ENCODE measurements at regions not wholly inside any gene's neighbourhood (a gene's known extent, or its start where the extent isn't known, plus 50 kb on each side); places are given as distances from the start of the nearest gene placed in this dataset.

DNA sequence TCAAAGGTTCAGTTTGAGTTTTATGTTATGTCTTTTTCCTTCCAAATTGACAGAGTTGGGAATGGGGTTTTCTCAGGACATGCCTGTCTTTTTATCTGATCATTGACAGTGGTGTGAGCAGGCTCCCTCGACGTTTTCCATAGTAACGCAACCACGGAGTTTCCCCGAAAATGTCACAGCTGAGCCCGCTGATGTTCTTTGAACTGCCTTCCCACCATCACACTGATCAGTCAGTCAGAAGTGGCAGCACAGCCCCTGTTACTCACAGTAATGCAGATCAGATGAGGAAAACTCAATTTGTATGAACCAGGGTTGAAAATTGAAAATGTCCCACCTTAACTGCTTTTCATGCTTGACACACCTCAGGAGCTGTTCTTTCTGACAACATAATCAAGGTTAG is 210.4 kb downstream of the NECTIN3 start:
- Histone ChIP-seq H3K79me2 (ENCODE audit: insufficient read depth, low read length) (no peaks in the 10 kb centered on the region), H3K9me3 (ENCODE audit: control insufficient read depth, low read depth, low read length) (no peaks in the 10 kb centered on the region), H3K4me1 (ENCODE audit: insufficient read depth, low read length) (no peaks in the 10 kb centered on the region), H3T11ph (ENCODE audit: low read length) (no peak overlapping the region), H3K23me2 (ENCODE audit: insufficient read length, low read depth, low read length, poor library complexity, severe bottlenecking) (no peaks in the 10 kb centered on the region), H3K27ac (ENCODE audit: insufficient read length, low read depth, low read length) (no peak overlapping the region), H4K20me1 (ENCODE audit: control insufficient read depth, insufficient read depth, insufficient read length) (no peaks in the 10 kb centered on the region), H3K27me3 (ENCODE audit: insufficient read depth, low read length) (no peaks in the 10 kb centered on the region), H3K18ac (ENCODE audit: insufficient read length, low read depth, low read length) (no peak overlapping the region), H3K56ac (ENCODE audit: insufficient read length, low read depth, low read length) (no peak overlapping the region), H2BK20ac (ENCODE audit: low read depth, low read length, poor library complexity, severe bottlenecking) (no peak overlapping the region), H3K79me1 (ENCODE audit: insufficient read depth, low read depth, low read length, poor library complexity, severe bottlenecking) (no peaks in the 10 kb centered on the region), H2AFZ (ENCODE audit: low read length) (no peak overlapping the region), H3K9ac (ENCODE audit: extremely low read depth, insufficient read length, low read length) (no peak overlapping the region), H4K8ac (replicated peaks; ENCODE audit: insufficient read length, low read depth, low read length) (no peak overlapping the region), H3K14ac (ENCODE audit: insufficient read depth, low read length) (no peak overlapping the region), H2BK5ac (ENCODE audit: insufficient read length, low read length) (no peak overlapping the region), H2BK15ac (ENCODE audit: low read depth, low read length) (no peak overlapping the region), H2BK12ac (ENCODE audit: insufficient read length, low read depth, low read length) (no peak overlapping the region), H3K4me2 (ENCODE audit: insufficient read depth, insufficient read length, low read length) (no peak overlapping the region), H4K5ac (ENCODE audit: insufficient read length, low read depth, low read length) (no peak overlapping the region), H3K4ac (ENCODE audit: low read depth, low read length) (no peak overlapping the region), H4K91ac (ENCODE audit: insufficient read length, low read depth, low read length) (no peak overlapping the region), H2BK120ac (ENCODE audit: low read depth, low read length, poor library complexity, severe bottlenecking) (no peak overlapping the region), H2AK5ac (ENCODE audit: insufficient read length, low read length) (no peak overlapping the region), H3K23ac (ENCODE audit: insufficient read length, low read depth, low read length) (no peak overlapping the region)
- no peak for DNase-seq
- TF ChIP-seq CTCF (conservative IDR thresholded peaks at IDR 0.05) = no peak
- H3K36me3 Mint-ChIP-seq (ENCODE audit: insufficient read depth in 1 of 3, low read depth in 3 of 3) = no peaks in the 10 kb centered on the region; a peak in 1 of 7 replicates
- H3K27ac Mint-ChIP-seq = no peak overlapping the region
- H3K27me3 Mint-ChIP-seq (ENCODE audit: low read depth) = no peaks in the 10 kb centered on the region
- no peak overlapping the region for H3K4me3 Mint-ChIP-seq
- no CpG with 5 or more reads among the region's 6 CpGs for WGBS (ENCODE audit: extremely low coverage, insufficient read length, low lambda C conversion rate)
- H3K9me3 Mint-ChIP-seq = no peaks in the 10 kb centered on the region
- peaks cover 10% of the 10 kb centered on the region in 2 experiments for H3K4me1 Mint-ChIP-seq
